Thyroid gland (tissue), 4 donors: ENCODE measurements at regions not wholly inside any gene's neighbourhood (a gene's known extent, or its start where the extent isn't known, plus 50 kb on each side); places are given as distances from the start of the nearest gene placed in this dataset.

Experiments
- POLR2A ChIP-seq, 2 donors: fragments of 450-650 bp; IDR thresholded peaks; one replicate each; pipeline ENCODE4 v1.6.1; 2017; ENCODE audit warnings: antibody characterized with exemption in 2 of 2, mild to moderate bottlenecking in 2 of 2, moderate library complexity in 1 of 2
- TF ChIP-seq, protein P1 (sequence below), 6 experiments: fragments of 200-600 bp in 3 of 6; fragments of 450-650 bp in 3 of 6; sonication (generic) in 3 of 6; IDR thresholded peaks; one replicate each; pipeline ENCODE4 v1.5.1; 2016 to 2019; ENCODE audit warnings: antibody characterized with exemption in 6 of 6, mild to moderate bottlenecking in 2 of 6, inconsistent platforms in 1 of 6, moderate library complexity in 1 of 6

- TF ChIP-seq, protein P1, sequence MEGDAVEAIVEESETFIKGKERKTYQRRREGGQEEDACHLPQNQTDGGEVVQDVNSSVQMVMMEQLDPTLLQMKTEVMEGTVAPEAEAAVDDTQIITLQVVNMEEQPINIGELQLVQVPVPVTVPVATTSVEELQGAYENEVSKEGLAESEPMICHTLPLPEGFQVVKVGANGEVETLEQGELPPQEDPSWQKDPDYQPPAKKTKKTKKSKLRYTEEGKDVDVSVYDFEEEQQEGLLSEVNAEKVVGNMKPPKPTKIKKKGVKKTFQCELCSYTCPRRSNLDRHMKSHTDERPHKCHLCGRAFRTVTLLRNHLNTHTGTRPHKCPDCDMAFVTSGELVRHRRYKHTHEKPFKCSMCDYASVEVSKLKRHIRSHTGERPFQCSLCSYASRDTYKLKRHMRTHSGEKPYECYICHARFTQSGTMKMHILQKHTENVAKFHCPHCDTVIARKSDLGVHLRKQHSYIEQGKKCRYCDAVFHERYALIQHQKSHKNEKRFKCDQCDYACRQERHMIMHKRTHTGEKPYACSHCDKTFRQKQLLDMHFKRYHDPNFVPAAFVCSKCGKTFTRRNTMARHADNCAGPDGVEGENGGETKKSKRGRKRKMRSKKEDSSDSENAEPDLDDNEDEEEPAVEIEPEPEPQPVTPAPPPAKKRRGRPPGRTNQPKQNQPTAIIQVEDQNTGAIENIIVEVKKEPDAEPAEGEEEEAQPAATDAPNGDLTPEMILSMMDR (IDR thresholded peaks at IDR 0.05), result no peak
- no peak for TF ChIP-seq POLR2A (IDR thresholded peaks at IDR 0.05)
Observed at GRCh38 chr5:60248901-60249300, 355.4 kb upstream of the PDE4D start.
